GM12801 (cell line): ENCODE measurements at regions not wholly inside any gene's neighbourhood (a gene's known extent, or its start where the extent isn't known, plus 50 kb on each side); places are given as distances from the start of the nearest gene placed in this dataset.

Source experiments
- CTCF ChIP-seq: IDR thresholded peaks from one replicate; pipeline ENCODE4 v1.5.1; 2011; ENCODE audit warnings: control low read depth; ENCODE audit not compliant: insufficient read length; ENCODE audit errors: extremely low read depth

- TF ChIP-seq CTCF = no peak
Observed at GRCh38 chr1:5286244-5286643, 631.8 kb downstream of the AJAP1 start.

- TF ChIP-seq CTCF = no peak
Observed at GRCh38 chr1:5274527-5274926, 620.1 kb downstream of the AJAP1 start.

- TF ChIP-seq CTCF = no peak
Observed at GRCh38 chr1:5273280-5274003, 619.0 kb downstream of the AJAP1 start.

GRCh38 chr1:5272325-5272724 lies 617.9 kb downstream of the AJAP1 start:
- TF ChIP-seq CTCF = no peak

- TF ChIP-seq CTCF = no peak
Observed at GRCh38 chr1:5271264-5271663, 616.9 kb downstream of the AJAP1 start.

GRCh38 chr1:5269901-5270300 lies 615.5 kb downstream of the AJAP1 start:
- no peak for TF ChIP-seq CTCF

- no peak for TF ChIP-seq CTCF
Observed at GRCh38 chr1:5267603-5268235, 613.3 kb downstream of the AJAP1 start.
